ENCODE measurements at regions not wholly inside any gene's neighbourhood (a gene's known extent, or its start where the extent isn't known, plus 50 kb on each side); places are given as distances from the start of the nearest gene placed in this dataset.
A peak's percentile ranks its signal among the peaks of the same experiment; 100 is the strongest.
"Not testable (repeated sequence)": the region's sequence is repeated elsewhere in the genome, so short reads cannot be mapped to it uniquely, and the experiment has no call there.

DNA sequence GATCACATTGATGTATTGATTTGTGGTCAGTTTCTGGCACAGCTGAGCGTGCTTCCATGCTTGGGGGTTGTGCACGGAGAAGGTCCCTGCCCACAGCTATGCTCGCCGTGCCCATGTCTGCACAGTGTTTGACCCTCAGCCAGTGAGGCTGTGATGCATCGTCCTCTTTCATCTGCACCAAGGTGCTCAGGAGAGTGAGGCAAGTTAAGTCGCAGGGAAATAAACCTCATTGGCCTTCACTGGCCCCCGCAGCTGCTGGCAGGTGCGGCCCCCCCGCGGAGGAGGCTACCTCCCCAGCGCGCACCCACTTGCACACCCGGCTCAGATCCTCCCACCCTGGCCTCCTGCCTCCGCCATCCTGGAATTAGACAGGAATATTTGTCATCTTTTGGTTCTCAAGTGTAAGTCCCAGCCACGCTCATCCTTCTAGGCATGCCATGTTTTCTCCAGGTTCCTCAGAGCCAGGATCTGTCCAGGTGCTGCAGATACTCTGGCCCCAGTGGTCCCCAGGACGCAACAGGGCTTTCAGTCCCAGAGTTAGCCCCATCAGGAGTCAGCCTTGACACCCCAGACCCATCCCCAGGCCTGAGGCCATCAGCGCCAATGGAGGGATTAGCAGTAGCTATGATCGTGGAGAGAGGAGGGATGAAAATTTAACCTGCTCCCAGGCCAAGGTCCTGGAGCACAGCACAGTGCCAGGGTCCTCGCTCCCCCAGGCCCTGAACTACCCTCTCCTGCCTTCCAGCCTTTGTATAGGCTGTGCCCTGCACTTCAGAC is 93.7 kb downstream of the OAT start:
- no peak for DNase-seq (ENCODE audit: low spot score)

DNA sequence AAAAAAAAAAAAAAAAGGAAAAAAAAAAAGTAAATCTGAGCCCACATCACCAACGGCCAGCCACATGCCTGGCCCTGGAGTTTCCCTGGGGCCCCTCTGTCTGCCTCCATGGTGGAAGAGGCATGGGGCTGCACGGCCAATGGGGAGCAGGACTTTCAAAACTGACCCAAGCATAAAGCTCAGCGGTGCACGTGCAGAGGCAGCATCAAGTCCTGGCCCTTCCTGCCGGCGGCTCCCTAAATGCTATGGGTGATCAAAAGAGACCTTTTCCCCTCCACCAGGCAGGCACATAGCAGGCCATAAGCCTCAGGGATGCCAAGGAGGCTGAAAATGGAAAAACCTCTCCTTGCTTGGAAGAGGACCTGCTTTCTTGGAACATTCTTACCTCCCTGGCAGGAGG is 94.3 kb downstream of the OAT start:
- DNase-seq (ENCODE audit: low spot score), result no peak

DNA sequence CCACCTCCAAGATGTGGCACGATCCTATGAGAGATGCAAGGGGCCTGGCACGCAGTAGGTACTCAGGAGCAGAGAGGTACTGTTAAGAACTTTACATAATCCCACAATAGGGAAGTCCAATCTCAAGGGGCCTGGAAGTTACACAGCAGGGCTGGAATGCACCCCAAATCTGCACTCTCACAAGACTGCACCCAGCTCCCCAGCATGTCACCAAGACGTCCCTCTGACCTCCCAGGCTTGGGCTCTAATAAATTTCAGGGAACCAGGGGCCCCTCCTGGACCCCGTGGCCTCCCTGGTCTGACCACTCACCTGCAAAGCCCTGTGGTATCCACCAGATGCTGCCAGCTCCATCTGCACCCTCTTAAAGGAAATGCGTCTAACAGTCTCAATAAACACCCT is 94.9 kb downstream of the OAT start:
- DNase-seq (ENCODE audit: low spot score), result no peak

DNA sequence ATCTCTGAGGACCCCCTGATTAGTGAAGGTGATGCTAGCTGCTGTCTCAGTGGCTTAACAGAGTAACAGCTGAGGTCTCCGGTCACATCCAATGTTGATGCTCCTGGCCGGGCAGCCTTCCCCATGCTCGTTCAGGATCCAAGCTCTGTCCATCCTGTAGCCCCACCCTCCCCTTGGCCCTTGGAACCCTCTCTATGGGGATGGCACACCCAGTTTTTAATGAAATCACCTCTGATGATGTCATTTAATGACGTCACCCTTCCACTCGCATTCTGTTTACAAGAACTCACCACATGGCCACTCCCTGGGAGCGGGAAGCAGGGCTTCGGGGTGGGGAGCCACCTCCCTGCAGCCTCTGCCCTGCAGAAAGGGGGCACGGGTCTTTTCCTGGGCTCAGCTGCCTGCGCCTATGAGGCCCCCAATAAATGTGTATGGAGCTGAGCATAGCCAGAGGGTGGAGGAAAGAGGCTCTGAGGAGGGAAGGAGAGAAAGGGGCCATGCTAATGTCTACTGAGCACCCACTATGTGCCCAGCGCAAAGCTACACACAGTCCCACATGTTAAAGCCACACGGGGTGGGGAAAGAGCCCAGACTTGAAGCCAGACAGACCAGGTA is 95.5 kb downstream of the OAT start:
- peak; percentile 61 for DNase-seq (ENCODE audit: low spot score)

DNA sequence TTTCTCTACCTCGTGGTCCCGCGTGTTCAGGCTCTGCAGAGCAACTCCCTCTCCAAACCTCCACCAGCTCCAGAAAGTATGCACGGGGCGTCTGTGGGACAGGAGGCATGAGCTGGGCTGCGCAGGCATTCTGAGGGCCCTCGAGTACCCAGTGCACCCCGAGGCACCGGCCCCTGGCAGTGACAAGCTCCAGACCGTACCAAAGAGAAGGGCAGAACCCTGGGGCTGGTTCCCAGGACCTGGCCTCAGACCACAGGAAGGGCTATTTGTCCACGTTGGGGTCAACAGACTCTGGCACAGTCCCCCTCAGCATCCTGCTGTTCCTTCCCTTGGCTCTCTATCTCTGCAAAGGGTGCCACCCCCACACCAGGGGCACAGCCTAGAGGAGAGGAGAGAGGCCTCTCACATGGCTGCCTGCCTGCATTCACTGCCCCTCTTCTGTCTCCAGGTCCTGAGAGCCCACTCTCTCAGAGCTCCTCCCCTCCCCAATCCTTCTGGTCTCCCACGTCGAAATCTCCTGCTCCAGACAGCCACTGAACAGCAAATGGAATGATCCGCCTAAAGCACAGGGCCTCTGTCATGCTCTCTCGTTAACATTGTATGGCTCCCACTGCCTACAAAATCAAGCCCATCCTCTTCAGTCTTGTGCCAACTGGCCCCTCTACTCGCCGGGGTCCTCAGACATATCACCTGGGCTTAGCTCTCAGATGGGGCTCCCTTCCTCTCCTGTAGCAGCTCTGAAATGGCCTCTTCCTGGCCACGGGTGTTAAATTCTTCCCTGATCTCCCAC is 96.3 kb downstream of the OAT start:
- no peak for DNase-seq (ENCODE audit: low spot score)

DNA sequence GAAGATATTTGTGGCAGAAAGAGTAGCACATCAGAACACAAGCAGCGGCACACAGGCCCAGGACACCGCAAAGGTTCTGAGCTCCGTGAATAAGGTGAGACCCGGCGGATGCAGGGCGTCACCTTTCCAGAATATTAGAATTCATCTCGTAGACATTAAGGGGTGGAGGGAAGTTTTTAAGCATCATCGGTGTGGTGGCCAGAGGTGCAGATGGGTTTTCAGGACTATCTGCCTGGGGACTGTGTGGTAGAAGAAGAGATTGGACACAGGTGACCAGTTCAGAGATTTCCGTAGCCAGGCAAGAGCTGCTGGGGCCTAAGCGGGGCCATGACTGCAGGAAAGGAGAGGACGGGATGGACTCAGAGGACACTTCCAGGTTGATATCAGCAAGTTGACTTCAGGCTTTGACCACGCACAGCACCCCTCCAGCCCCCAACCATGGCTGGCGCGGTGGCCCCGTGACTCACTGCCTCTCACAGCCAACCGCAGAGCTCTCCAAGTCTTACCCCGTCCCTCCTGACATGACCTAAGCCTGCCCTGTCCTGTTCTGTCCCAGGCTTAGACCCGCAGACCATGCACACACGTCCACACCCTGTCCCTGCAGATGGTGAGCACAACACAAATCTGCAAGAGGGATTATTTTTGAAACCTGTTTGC is 97.2 kb downstream of the OAT start:
- DNase-seq (ENCODE audit: low spot score), result no peak

DNA sequence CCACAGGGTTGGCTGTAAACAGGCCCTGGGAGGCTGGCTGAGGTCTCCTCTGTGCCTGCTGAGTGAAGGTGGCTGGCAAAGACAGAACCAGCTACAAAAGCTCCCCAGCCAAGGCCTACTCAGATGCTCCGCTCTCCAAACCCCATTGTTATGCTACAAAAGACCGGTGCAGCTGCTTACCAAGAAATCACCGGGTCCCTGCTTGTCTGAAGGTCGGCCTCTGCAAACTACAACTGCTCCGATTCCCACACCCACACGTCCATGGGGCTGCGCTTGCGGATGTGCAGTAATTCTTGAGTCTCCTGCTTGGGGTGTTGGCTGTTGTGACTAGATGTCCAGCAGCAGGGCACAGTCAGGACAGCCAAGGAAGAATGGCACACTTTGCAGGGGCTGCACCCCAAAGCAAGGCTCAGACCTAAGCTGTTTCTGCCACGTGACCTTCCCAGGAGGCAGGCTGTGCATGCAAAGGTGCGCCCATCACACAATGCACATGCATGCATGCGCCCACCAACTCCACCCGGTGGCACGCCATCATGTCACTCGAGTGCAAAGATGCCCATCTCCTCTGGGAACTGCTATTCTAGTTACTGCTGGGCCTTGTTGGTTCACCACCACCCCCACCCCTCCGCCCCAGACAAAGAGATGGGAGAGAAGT is 97.8 kb downstream of the OAT start:
- no peak for DNase-seq (ENCODE audit: low spot score)

DNA sequence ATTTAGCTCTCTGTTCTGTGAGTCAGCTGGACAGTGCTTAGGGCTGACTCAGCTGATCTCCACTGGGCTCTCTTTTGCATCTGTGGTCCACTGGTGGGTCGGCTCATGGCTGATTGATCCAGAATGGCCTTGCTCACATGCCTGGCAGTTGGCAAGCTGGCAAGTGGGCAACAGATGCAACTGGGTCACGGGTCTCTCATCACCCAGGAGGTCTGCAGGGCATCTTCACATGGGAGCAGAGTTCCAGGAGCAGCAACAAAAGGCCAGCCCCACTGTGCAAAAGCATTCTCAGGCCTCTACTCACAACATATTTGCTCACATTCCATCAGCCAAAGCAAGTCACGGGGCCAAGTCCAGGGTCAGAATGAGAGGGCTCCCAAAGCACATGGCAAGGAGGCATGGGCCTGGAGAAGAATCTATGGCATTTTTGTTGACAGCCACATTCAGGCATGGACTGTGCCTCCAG is 98.8 kb downstream of the OAT start:
- no peak for DNase-seq (ENCODE audit: low spot score)

DNA sequence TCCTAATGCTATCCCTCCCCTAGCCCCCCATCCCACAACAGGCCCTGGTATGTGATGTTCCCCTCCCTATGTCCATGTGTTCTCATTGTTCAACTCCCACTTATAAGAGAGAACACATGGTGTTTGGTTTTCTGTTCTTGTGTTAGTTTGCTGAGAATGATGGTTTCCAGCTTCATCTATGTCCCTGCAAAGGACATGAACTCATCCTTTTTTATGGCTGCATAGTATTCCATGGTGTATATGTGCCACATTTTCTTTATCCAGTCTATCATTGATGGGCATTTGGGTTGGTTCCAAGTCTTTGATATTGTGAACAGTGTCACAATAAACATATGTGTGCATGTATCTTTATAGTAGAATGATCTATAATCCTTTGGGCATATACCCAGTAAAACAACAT is 99.2 kb downstream of the OAT start:
- DNase-seq (ENCODE audit: low spot score), result not testable (repeated sequence)

DNA sequence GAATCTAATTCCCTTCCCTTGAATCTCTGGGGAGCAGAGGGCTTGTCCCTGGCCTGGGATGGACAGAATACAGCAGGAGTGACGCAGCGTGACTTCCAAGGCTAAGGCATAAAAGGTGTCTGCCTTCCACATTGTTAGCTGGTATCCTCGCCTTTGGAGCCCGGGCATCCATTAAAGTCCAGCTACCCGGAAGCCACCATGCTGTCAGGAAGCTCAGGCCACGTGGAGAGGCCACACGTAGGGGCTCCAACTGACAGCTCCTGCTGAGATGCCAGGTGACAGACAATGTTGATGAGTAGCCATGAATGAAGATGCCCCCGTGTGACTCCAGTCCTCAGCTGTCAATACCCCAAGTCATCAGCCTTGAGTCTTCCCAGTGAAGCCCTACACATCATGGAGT is 99.9 kb downstream of the OAT start:
- DNase-seq (ENCODE audit: low spot score), result no peak

DNA sequence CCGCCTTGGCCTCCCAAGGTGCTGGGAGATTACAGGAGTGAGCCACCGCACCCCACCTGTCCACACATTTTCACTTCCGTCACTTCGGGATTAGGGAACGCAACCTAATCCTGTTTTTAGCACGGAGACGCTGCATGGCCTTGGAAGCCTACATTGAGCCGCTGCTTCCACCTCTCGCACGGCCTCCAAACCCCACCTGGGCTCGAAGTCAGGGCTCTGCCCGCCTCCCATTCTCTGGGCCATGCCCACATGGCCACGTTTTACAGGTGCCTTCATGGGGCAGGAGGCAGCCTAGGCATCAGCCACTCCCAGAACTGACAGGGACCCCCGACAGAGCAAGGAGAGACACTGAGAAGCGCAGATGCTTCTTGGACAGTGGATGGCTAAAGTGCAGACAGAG is 100.6 kb downstream of the OAT start:
- no peak for DNase-seq (ENCODE audit: low spot score)

DNA sequence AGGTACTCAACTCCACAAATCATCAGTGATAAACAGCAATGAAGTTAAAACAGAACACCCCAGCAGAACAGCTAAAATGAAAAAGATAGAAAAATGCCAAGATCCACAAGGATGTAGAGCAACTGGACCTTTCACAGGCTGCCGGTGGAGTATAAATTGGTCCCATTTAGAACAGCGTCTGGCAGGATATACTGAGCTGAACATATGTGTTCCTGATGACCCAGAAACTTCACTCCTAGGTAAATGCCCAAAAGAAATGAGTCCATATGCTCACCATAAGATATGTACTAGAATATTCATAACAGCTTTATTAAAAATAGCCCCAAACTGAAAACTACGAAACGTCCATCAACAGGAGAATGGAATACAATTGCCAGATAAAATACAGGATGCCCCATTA is 102.4 kb downstream of the OAT start:
- no peak for DNase-seq (ENCODE audit: low spot score)

DNA sequence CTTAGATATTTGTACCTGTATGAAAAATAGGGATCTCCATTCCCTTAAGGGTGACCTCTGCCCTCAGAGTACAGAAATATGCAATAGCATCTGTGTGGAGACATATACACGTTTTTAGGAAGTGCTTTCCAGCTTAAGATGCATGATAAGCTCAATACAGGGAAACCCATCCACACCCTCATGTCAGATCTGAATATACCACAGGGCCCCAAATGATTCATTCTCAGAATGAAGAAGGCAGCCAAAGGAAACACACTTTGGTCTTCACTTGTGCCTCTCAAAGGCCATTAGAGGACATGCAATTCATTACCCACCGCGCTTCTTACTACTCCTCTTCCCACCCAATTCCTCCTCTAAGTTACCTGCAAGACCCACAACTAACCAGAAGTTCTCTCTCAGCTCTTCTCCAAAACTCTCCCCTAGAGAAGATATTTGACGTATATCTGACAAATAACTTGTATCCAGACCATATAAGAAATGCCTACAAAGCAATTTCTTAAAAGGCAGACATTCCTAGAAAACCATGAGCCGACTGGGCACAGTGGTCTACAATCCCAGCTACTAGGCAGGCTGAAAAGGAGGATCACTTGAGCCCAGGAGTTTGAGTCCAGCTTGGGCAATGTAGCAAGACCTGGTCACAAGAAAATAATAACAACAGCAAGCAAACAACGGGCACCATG is 103.0 kb downstream of the OAT start:
- DNase-seq (ENCODE audit: low spot score), result no peak

DNA sequence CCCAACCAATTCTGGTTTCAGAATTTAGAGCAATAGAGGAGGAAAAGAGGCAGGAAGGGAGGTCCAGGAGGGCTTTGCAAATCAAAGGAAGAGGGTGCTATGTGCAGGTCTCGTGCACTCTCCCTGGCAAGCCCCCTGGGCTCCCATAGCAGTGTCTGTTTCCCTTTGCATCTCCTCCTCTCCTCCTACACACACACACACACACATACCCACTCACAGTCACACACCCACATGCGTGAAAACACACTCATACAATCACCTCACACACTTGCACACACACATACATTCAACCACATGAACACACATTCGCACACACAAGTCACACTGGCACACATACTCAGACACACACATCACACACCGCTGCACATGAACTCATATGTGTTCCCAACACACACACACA is 105.3 kb downstream of the OAT start:
- DNase-seq (ENCODE audit: low spot score), result no peak

DNA sequence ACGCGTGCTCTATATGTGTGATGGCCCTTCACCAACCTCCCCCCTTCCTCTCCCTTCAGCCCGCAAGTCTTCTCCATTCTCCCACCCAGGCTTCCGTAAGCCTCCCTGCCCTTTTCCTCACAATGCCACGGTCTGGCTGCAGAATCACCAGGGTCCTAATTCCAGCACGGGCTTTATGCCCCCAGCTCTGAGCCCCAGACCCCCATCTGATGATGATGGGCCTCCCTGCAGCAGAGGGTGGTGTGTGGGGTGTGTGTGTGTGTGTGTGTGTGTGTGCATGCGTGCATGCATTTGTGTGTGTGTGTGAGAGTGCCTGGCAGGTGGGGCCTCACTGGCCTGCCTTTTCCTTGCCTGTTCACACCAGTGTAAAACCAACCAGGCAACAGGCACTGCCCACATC is 109.9 kb downstream of the OAT start:
- DNase-seq (ENCODE audit: low spot score), result no peak

DNA sequence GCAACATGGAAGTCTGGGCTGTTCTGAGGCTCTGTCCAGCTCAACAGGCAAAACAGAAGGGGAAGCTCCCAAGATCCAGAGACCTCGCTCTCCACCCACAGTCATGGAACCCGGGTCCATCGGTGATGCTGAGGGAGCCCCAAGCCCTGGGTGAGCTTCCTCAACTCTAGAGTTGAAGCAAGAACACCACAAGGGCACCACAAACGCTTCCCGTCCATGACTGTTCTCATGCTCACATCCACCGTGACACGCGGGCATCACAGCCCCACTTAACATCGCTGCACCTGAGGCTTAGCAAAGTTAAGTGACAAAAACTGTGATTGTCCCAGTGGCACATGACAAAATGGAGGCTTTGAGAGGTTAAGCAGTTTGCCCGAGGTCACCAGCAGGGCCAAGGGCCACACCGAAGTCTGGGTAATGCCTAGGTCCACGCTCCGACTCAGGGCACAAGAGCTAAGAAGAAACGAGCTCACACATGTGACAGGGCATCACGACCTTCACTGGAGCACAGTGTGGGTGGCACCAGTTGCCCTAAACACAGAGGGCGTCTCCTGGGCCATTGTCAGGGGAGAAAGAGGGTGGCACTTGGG is 110.6 kb downstream of the OAT start:
- no peak for DNase-seq (ENCODE audit: low spot score)

DNA sequence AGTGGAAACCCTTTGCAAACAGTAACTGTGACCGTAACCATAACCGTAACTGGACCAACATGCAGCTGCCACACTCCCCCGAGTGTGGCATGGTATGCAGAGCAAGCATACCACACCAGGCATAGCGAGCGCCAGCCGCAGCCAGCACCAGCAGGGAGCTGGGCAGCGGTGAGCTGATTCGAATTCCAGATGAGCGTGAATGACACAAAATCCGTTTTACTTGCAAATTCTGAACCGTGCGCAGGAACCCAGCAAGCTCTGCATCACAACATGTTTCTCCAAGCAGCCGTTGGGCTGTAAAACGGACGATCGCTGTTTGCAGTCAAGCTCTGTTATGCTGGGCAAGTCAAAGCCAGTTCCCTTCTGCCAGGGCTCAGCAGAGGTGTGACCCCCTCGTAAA is 111.1 kb downstream of the OAT start:
- no peak for DNase-seq (ENCODE audit: low spot score)

DNA sequence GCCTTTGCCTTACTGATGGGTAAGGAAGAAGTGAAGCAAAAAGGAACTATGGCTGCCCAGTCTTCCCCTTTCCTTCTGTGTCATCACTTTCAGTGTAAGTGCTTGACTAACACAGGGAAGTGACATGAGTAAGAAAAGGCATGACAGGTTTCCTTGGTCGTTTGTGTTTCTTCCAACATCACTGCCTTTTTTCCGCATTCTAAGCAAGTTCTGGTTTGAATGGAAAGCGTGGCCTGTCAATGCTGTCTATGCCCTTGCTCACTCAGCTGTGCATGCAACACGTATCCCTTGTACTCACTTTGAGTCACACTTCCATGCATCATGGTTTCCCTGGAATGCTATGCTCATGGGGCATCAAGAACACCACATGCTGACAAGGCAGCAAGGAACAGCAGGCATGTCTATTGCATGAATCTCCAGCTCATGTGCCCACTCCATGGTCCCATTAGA is 111.8 kb downstream of the OAT start:
- DNase-seq (ENCODE audit: low spot score), result no peak

DNA sequence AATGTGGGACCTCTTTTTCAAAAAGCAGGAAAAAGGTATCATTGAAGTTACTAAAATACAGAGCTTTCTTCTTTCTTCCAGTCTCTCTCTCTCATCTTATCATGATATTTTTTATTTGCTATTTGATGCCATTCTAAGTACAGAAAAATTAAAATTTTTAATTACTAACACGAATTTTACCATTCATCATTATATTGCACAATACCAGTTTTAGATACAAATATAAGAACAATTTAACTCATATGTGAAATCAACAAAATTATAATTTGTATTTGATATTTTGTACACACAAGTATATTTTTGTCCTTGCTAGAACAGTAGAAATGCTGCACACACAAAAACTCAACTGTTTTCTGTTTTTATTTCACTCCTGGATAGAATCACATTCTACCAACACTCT is 112.2 kb downstream of the OAT start:
- DNase-seq (ENCODE audit: low spot score), result no peak

DNA sequence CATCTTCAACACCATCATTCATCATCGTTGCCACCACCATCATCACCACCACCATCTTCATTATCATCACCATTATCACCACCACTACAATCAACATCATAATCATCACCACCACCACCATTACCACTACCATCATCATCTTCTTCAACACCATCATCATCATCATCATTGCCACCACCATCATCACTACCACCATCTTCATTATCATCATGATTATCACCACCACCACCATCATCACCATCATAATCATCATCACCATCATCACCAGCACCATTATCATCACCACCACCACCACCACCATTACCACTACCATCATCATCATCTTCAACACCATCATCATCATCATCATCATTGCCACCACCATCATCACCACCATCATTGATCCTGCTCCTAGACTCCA is 112.7 kb downstream of the OAT start:
- DNase-seq (ENCODE audit: low spot score), result no peak

DNA sequence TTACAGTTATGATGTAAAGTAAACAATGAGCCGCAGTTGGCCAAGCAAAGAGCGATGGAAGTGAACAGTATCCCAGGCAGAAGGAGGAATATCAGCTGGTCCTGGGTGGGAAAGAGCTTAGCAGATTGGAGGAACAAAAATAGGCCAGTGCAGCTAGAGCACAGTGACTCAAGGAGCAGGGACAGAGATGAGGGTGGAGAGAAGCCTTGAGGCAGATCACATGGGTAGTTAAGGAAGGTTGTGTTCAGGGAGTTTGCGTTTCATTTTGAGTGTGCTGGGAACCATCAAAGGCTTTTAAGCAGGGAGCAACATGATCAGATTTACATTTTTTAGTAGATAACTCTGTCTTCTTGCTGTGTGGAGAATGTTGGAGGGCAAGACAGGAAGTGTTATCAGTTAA is 113.6 kb downstream of the OAT start:
- DNase-seq (ENCODE audit: low spot score), result no peak

Data from H4 (cell line).